Neural progenitor cell (in vitro differentiated cells): ENCODE measurements at regions not wholly inside any gene's neighbourhood (a gene's known extent, or its start where the extent isn't known, plus 50 kb on each side); places are given as distances from the start of the nearest gene placed in this dataset.

ENCODE experiments used
- EZH2 ChIP-seq: fragments of 200-600 bp; sonication (generic); IDR thresholded peaks from 2 replicates; pipeline ENCODE4 v1.6.1; 2017; ENCODE audit warnings: antibody characterized with exemption, mild to moderate bottlenecking, moderate library complexity
- EZH2phosphoT487 ChIP-seq: fragments of 200-600 bp; sonication (generic); IDR thresholded peaks from 2 replicates; pipeline ENCODE4 v1.6.1; 2017; ENCODE audit warnings: antibody characterized with exemption
- TF ChIP-seq, protein P1 (sequence below): fragments of 200-600 bp; sonication (generic); IDR thresholded peaks from 2 replicates; pipeline ENCODE4 v1.5.1; 2017; ENCODE audit warnings: antibody characterized with exemption, mild to moderate bottlenecking

DNA sequence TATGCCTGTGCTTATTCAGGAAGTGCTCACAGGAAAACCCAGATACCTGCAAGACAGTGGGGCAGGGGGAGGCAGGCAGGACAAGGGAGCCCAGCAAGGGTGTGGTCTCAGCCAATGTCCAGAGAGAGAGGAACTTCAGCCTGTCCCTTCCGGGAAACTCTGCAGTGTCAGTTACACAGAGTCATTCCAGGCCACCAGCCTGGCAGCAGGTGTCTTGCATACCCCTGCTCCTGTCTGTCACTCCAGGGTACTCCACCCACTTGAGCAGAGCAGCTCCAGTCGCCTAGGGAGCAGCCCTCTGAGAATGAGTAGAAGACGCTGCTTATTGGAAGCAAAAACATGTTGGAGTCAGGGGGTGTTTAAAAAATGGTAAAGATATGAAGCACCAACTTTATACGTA lies 431.2 kb upstream of the RGMA start:
- TF ChIP-seq, protein P1, sequence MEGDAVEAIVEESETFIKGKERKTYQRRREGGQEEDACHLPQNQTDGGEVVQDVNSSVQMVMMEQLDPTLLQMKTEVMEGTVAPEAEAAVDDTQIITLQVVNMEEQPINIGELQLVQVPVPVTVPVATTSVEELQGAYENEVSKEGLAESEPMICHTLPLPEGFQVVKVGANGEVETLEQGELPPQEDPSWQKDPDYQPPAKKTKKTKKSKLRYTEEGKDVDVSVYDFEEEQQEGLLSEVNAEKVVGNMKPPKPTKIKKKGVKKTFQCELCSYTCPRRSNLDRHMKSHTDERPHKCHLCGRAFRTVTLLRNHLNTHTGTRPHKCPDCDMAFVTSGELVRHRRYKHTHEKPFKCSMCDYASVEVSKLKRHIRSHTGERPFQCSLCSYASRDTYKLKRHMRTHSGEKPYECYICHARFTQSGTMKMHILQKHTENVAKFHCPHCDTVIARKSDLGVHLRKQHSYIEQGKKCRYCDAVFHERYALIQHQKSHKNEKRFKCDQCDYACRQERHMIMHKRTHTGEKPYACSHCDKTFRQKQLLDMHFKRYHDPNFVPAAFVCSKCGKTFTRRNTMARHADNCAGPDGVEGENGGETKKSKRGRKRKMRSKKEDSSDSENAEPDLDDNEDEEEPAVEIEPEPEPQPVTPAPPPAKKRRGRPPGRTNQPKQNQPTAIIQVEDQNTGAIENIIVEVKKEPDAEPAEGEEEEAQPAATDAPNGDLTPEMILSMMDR = no peak
- TF ChIP-seq EZH2 = no peak
- TF ChIP-seq EZH2phosphoT487 = no peak
